Natural killer cell (primary cell): ENCODE measurements at regions not wholly inside any gene's neighbourhood (a gene's known extent, or its start where the extent isn't known, plus 50 kb on each side); places are given as distances from the start of the nearest gene placed in this dataset.
"Not testable (repeated sequence)": the region's sequence is repeated elsewhere in the genome, so short reads cannot be mapped to it uniquely, and the experiment has no call there.

ENCODE experiments used
- ATAC-seq, 3 donors: fragments of 150-1000 bp in 2 of 3; fragments of 200-7000 bp in 1 of 3; cut with Tn5 transposase; 1 replicate in 1 of 3; 2 replicates in 2 of 3; pipeline ENCODE4 v1.10.0; 2021; ENCODE audit warnings: mild to moderate bottlenecking in 2 of 3, moderate library complexity in 2 of 3
- DNase-seq, 2 donors: peaks; one replicate each; pipeline versions ENCODE4 v3.0.0 to v3.0.0-alpha.2; 2013 to 2021; ENCODE audit warnings: mixed read lengths in 1 of 2
- H3K27ac ChIP-seq: one replicate; pipeline ENCODE4 v1.5.1; 2013; ENCODE audit warnings: mild to moderate bottlenecking, low read length
- H3K27me3 ChIP-seq: one replicate; pipeline ENCODE4 v1.6.1; 2013; ENCODE audit warnings: low read length; ENCODE audit not compliant: control insufficient read depth, insufficient read depth
- H3K36me3 ChIP-seq: one replicate; pipeline ENCODE4 v1.6.1; 2013; ENCODE audit warnings: low read length; ENCODE audit not compliant: control insufficient read depth, insufficient read depth
- H3K4me1 ChIP-seq: one replicate; pipeline ENCODE4 v1.6.1; 2013; ENCODE audit warnings: low read length; ENCODE audit not compliant: control insufficient read depth, insufficient read depth
- H3K4me3 ChIP-seq: one replicate; pipeline ENCODE4 v1.5.1; 2013; ENCODE audit warnings: low read length
- H3K9me3 ChIP-seq: one replicate; pipeline ENCODE4 v1.6.1; 2013; ENCODE audit warnings: low read length; ENCODE audit not compliant: control insufficient read depth, insufficient read depth
- H3K27ac Mint-ChIP-seq, 2 donors: one replicate each; pipeline ENCODE4 v1.8.0; 2022; ENCODE audit warnings: mild to moderate bottlenecking in 2 of 2, mixed read lengths in 2 of 2, moderate library complexity in 1 of 2
- H3K27me3 Mint-ChIP-seq, 2 donors: one replicate each; pipeline ENCODE4 v1.8.0; 2022; ENCODE audit warnings: low read depth in 2 of 2, mixed read lengths in 2 of 2
- H3K36me3 Mint-ChIP-seq: one replicate; pipeline ENCODE4 v1.8.0; 2022; ENCODE audit warnings: mixed read lengths
- H3K4me1 Mint-ChIP-seq, 2 donors: one replicate each; pipeline ENCODE4 v1.8.0; 2022; ENCODE audit warnings: mixed read lengths in 2 of 2
- H3K4me3 Mint-ChIP-seq: one replicate; pipeline ENCODE4 v1.8.0; 2022; ENCODE audit warnings: mild to moderate bottlenecking, moderate library complexity, mixed read lengths
- H3K9me3 Mint-ChIP-seq, 2 donors: one replicate each; pipeline ENCODE4 v1.8.0; 2022; ENCODE audit warnings: mixed read lengths in 2 of 2
- CTCF ChIP-seq: fragments of 200-600 bp; IDR thresholded peaks from one replicate; pipeline ENCODE4 v1.8.0; 2022; ENCODE audit warnings: antibody characterized with exemption
- WGBS: methylation state at CpG from one replicate; pipeline ENCODE4 v1.1.7; 2013; ENCODE audit warnings: missing lambda C conversion rate; ENCODE audit not compliant: insufficient coverage; 5-methylcytosine and 5-hydroxymethylcytosine counted together
- intact Hi-C: fragments of 100-400 bp; cut with micrococcal nuclease; formaldehyde crosslinking; loops from one replicate; pipeline ENCODE4 v1.14.2; 2022

- Mint-ChIP-seq H3K27me3 (no peaks in the 10 kb centered on the region), H3K9me3 (peaks cover 17 to 20% of the 10 kb centered on the region in 2 donors), H3K36me3 (peaks cover 13% of the 10 kb centered on the region), H3K4me1 (no peaks in the 10 kb centered on the region), H3K4me3 (no peak overlapping the region), H3K27ac (no peak overlapping the region)
- intact Hi-C loops = no loop called here
- H3K27me3 ChIP-seq = no peaks in the 10 kb centered on the region
- no peaks in the 10 kb centered on the region for H3K4me1 ChIP-seq
- H3K27ac ChIP-seq = no peak overlapping the region
- no peak for TF ChIP-seq CTCF
- no peak for DNase-seq
- H3K36me3 ChIP-seq = no peaks in the 10 kb centered on the region
- H3K4me3 ChIP-seq = no peak overlapping the region
- H3K9me3 ChIP-seq = no peaks in the 10 kb centered on the region
- no peak for ATAC-seq
- 88% methylated on average over 3 of the region's 4 CpGs for WGBS
Measured at GRCh38 chr17:71638668-71639067, 482.2 kb upstream of the SOX9 start.

GRCh38 chr17:71639865-71640264, 481.0 kb upstream of the SOX9 start:
- Histone ChIP-seq H3K36me3 (no peaks in the 10 kb centered on the region), H3K9me3 (no peaks in the 10 kb centered on the region), H3K4me1 (no peaks in the 10 kb centered on the region), H3K27ac (no peak overlapping the region), H3K4me3 (no peak overlapping the region), H3K27me3 (no peaks in the 10 kb centered on the region)
- no peak overlapping the region for H3K27ac Mint-ChIP-seq
- no peak for DNase-seq
- H3K27me3 Mint-ChIP-seq = no peaks in the 10 kb centered on the region
- peaks cover 22 to 26% of the 10 kb centered on the region in 2 donors for H3K9me3 Mint-ChIP-seq
- no peak for TF ChIP-seq CTCF
- no peak for ATAC-seq
- no peaks in the 10 kb centered on the region for H3K4me1 Mint-ChIP-seq
- H3K36me3 Mint-ChIP-seq = peaks cover 19% of the 10 kb centered on the region
- intact Hi-C loops = no loop called here
- no peak overlapping the region for H3K4me3 Mint-ChIP-seq

GRCh38 chr17:71646890-71647289, 473.9 kb upstream of the SOX9 start:
- H3K27ac ChIP-seq, H3K27me3 Mint-ChIP-seq, H3K4me1 ChIP-seq, H3K9me3 ChIP-seq, H3K4me1 Mint-ChIP-seq, DNase-seq, ATAC-seq, H3K4me3 Mint-ChIP-seq, H3K4me3 ChIP-seq, intact Hi-C loops, H3K27me3 ChIP-seq, H3K36me3 ChIP-seq, H3K27ac Mint-ChIP-seq: not testable (repeated sequence)
- WGBS = 86% methylated on average over 2 of the region's 2 CpGs
- H3K9me3 Mint-ChIP-seq = peaks cover 25 to 27% of the 10 kb centered on the region in 2 donors
- H3K36me3 Mint-ChIP-seq = peaks cover 20% of the 10 kb centered on the region

- DNase-seq, H3K36me3 ChIP-seq, H3K27me3 Mint-ChIP-seq, H3K27ac Mint-ChIP-seq, H3K27ac ChIP-seq, H3K4me3 Mint-ChIP-seq, H3K9me3 ChIP-seq, H3K4me1 Mint-ChIP-seq, H3K27me3 ChIP-seq, H3K4me3 ChIP-seq, intact Hi-C loops, ATAC-seq, H3K4me1 ChIP-seq: not testable (repeated sequence)
- whole genome bisulfite sequencing = 93% methylated on average over 2 of the region's 2 CpGs
- Mint-ChIP-seq H3K36me3 (peaks cover 20% of the 10 kb centered on the region), H3K9me3 (peaks cover 26 to 28% of the 10 kb centered on the region in 2 donors)
Measured at GRCh38 chr17:71648342-71648741, 472.5 kb upstream of the SOX9 start.

GRCh38 chr17:71649941-71650350, 470.9 kb upstream of the SOX9 start:
- no peak overlapping the region for H3K4me3 ChIP-seq
- no peaks in the 10 kb centered on the region for H3K27me3 ChIP-seq
- no peaks in the 10 kb centered on the region for H3K4me1 ChIP-seq
- Mint-ChIP-seq H3K27ac (no peak overlapping the region), H3K27me3 (no peaks in the 10 kb centered on the region), H3K36me3 (peaks cover 13% of the 10 kb centered on the region), H3K4me3 (no peak overlapping the region), H3K9me3 (peaks cover 19 to 22% of the 10 kb centered on the region in 2 donors), H3K4me1 (no peaks in the 10 kb centered on the region)
- ATAC-seq = no peak
- TF ChIP-seq CTCF = no peak
- intact Hi-C loops = no loop called here
- no peaks in the 10 kb centered on the region for H3K9me3 ChIP-seq
- H3K27ac ChIP-seq = no peak overlapping the region
- no peaks in the 10 kb centered on the region for H3K36me3 ChIP-seq
- DNase-seq = no peak
